GM18867 (cell line): ENCODE measurements at regions not wholly inside any gene's neighbourhood (a gene's known extent, or its start where the extent isn't known, plus 50 kb on each side); places are given as distances from the start of the nearest gene placed in this dataset.
"Not testable (repeated sequence)": the region's sequence is repeated elsewhere in the genome, so short reads cannot be mapped to it uniquely, and the experiment has no call there.

Source experiments
- ATAC-seq: cut with Tn5 transposase; IDR thresholded peaks from one replicate; pipeline ENCODE4 v1.9.1; 2021; ENCODE audit warnings: mild to moderate bottlenecking, moderate library complexity; ENCODE audit not compliant: unreplicated experiment

DNA sequence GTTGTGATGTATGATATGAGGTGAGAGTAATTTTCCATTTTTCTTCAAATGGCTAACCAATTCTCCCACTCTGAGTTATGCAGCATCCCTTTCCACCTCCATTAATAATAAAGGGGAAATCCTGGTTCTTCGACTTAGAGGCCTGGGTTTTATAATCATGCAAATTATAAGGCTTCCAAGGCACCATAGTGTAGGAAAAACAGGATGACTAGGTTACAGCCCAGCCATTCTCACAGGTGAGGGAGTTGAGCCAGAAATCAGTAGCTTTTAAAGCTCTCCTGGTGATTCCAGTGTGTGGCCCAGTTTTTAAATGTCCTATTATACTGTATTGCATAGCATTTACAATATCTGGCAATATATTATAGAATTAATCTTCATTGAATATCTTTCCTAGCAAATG, 203.1 kb downstream of the ARHGEF9 start:
- ATAC-seq = no peak

DNA sequence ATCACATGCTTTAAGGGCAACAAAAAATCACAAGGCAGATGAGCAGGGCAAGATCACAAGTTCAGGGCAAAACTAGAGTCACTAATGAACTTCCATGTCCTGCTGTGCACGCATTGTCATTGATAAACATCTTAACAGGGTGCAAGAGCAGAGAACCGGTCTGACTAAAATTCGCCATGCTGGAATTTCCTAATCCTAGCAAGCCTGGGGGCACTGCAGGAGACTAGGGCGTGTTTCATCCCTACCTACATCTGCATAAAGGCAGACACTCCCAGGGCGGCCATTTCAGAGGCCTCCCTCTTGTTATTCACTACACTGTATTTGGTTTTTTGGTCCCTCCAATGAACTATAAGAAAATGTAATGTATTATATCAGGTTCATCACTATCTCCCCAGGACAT, 203.6 kb downstream of the ARHGEF9 start:
- ATAC-seq = no peak

DNA sequence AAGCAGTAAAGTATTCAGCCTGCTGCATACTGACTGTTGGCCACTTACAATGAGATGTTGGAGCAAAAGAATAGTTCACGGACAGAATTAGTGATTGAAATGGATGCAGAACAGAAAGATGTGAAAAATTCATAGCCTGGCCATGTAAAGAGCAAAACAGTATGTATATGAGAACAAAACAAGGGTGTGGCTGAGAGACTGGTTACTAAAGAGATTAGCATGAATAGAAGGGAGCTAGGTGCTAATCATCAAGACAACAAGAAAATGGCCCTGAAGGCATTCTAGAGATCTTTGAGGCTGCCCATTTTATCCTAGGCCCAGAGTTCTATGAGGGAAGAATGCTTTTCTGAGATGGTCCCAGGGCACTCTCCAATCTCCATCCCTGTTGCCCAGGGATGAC, 208.5 kb downstream of the ARHGEF9 start:
- no peak for ATAC-seq

DNA sequence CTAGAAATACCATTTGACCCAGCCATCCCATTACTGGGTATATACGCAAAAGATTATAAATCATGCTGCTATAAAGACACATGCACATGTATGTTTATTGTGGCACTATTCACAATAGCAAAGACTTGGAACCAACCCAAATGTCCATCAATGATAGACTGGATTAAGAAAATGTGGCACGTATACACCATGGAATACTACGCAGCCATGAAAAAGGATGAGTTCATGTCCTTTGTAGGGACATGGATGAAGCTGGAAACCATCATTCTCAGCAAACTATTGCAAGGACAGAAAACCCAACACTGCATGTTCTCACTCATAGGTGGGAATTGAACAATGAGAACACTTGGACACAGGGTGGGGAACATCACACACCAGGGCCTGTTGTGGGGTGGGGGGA, 209.3 kb downstream of the ARHGEF9 start:
- ATAC-seq = not testable (repeated sequence)

DNA sequence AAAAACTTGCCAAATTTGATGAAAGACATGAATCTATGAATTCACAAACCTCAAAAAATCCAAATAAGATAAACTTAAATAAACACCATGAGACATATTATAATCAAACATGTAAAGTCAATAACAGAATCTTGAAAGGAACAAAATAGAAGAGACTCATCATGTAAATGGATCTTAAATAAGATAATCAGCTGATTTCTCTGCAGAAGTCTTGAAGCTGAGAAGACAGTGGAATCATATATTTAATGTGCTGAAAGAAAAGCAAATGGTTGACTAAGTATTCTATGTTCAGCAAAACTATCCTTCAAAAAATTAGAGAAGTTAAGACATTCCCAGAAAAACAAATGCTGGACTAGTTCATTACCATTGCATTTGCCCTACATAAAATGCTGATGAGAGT, 215.7 kb upstream of the SPIN4 start:
- ATAC-seq = no peak

DNA sequence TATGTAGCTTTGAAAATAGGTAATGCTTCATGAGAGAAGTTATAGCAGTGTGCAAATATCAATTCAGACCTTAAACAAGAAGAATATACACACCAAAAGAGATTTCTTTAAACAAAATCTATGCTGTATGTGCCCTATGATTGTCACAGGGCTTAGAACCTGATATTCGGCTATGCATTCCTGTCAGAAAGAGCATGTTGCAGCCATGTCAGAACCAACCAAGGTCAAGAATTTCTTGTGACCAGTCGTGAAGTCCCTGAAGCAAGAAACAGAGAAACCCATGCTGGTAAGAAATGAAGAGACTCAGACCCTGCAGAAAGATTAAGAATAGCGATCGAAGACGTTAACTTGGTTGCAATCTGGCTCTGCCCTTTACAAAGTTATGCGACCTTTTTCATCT, 210.3 kb upstream of the SPIN4 start:
- no peak for ATAC-seq

DNA sequence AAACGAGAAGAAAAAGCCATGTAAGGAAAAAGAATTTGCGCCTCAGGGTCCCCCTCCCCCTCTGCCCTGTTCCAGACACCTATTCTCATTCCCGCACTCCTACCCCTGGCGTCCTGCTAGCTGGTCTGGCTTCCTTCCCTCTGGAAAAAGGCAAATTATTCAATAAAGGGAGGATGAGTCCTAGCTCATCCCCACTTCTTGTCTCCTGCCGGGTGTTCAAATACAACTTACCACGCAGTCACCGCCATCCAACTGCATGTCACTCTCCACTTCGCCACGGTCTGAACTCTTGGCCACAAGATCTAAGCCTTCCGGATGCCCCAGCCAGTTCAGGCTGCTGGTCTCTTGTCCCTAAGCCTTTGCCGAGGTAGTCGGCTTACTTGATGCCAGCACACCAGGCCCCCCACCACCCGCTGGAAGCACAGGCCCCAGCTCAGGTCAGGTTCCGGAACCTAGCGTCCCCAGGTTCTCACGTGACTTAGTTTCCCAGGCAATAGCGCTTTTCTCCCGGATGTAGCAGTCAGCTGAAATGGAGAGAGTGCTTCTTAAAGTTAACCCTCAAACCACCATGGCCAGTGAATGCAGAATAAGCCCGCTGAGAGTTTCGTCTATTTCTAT, 209.6 kb upstream of the SPIN4 start:
- peak; percentile 98 for ATAC-seq

DNA sequence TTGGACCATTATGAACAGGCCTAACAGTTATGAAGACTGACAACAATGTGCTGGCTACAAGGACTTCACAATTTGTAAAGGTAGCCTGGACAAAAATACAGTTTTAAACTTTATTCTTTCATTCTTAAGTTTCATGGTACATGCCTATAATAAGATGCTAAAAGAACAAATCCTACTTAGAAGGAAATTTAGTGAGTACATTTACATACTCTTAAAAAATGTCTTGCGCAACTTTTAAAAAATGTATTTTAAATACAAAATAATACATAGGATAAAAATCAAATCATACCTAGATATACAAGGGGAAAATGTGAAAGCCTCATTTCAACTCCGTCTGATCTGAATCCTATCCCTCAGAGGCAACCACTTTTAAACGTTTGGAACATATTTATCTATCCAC, 200.7 kb upstream of the SPIN4 start:
- ATAC-seq = no peak

DNA sequence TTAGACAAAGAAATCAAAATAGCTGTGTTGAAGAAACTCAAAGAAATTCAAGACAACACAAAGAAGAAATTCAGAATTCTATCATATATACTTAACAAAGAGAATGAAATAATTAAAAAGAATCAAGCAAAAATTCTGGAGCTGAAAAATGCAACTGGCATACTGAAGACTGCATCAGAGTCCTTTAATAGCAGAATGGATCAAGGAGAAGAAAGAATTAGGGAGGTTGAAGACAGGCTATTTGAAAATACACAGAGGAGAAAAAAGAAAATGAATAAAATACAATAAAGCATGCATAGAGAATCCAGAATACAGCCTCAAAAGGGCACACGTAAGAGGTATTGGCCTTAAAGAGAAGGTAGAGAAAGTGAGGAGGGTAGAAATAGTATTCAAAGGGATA, 179.5 kb upstream of the SPIN4 start:
- ATAC-seq = no peak

DNA sequence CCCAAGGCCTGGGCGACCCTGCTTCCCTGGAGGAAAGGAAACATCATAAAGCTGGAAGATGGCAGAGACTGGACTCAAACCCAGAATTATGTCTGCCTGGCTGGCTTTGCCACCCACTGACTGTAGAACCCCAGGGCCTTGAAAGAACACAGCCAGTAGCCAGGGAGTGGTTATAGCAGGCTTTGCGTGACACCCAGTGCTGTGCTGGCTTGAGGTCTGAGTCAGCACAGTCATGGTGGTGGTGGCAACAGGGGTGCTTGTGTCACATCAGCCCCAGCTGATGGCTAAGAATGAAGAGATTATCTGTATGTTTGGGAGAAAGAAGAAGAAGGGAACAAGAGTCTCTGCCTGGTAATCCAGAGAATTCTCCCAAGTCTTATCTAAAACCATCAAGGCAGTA, 178.8 kb upstream of the SPIN4 start:
- ATAC-seq = no peak

DNA sequence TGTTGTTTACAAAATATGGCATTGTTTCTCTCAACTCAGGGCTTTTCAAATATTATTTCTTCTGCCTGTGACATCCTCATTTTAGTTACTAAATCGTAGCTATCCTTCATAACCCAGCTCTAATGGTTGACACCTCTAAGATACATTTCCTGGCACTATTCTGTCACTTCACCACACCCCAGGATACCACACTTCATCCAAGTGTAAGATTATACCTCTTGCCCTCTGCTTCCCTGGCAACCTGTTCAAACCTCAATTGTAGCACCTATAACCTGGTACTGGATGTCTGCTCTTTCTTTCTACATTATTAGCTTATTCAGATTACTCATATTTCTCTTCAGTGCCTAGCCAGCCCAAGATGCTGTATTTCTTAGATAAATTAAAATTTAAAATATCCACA, 175.7 kb upstream of the SPIN4 start:
- ATAC-seq = no peak

DNA sequence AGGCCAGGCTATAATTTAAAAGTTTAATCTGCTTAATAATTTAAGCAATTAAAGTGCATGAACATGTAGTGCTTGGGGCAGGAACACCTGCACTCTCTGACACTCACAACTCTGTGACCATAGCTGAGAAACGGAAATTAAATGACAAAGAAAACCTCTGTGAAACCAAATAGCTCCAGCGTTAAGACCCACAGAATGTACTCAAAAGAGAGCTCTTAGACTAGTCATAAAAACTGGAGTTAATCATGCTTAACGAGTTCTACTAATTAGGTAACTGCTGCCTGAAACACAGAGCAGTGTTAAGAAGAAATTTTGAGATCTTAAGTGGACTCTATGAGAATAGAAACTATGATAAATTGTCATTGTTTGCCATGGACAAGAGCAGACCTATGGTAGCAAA, 174.4 kb upstream of the SPIN4 start:
- ATAC-seq = peak; percentile 91

DNA sequence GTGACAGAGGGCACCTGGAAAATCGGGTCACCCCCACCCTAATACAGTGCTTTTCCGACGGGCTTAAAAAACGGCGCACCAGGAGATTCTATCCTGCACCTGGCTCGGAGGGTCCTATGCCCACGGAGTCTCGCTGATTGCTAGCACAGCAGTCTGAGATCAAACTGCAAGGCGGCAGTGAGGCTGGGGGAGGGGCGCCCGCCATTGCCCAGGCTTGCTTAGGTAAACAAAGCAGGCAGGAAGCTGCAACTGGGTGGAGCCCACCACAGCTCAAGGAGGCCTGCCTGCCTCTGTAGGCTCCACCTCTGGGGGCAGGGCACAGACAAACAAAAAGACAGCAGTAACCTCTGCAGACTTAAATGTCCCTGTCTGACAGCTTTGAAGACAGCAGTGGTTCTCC, 168.2 kb upstream of the SPIN4 start:
- not testable (repeated sequence) for ATAC-seq

DNA sequence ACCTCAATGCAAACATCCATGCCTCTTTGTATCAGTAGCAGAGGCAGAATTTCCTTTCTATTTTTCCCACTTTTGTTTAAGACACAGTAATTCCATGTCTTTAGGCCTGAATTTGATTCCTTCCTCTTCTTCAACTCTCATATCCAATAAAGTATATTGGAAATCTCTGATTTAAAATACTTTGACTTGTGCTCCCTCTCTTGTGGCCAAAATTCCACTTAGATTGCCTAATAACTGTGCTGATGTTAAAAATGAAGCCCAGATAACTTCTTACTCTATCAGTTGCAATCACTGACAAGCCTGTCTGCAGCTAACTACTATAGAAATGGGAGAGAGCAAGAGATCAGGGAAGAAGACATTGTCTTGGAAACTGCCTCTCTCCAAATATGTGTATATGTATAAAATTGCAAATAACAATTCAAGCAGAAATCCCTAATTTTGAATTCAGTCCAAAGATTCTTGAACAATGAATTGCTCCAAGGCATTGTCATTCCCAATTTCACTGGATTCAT, 163.5 kb upstream of the SPIN4 start:
- no peak for ATAC-seq

DNA sequence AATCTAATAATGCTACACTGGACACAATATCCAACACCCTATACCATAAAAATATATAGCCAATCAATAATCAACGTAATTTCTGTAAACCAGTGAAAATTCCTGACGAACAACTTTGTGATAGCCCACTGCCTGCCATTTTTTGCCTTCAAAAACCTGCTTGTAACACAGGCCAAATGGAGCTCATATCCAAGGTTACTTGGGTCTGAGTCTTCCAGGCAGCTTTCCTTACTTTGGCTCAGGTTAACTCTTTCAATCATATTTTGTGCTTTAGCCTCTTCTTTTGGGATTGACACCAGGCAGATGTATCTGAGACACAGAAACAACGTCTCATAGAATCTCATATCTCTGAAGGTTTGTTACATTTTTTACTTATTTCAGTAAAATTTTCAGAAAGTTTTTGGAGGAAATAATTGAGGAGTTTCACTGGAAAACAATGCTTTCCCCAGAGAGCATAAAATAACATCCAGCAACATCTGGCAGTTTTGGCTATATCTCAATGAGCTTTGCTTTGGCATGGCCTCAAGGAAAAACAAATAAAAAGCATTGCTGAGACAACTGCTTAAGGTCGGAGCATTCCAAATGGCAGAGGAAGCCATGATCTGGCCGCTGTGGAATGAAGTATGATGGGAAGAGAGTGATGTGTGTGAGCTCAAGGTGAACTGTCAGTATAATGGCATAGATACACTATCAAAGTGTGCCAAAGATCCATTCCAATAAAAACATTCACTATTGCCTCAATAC, 162.9 kb upstream of the SPIN4 start:
- no peak for ATAC-seq

DNA sequence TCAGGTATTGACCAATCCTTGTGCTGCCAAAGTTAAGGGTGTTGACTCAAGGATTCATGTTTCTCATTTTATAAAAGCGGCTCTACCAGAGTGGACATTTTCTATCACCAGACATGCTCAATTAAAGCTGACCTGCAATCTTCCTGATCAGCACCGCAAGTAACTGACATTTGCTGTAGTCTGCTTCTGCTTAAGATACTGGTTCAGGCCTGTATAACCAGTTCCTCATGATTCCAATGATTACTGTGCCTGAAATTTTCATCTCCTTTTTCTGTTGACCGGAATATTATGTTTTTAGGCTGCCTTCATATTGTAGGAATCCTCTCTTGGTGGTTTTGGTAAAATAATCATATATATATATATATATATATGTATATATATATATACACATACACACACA, 160.2 kb upstream of the SPIN4 start:
- no peak for ATAC-seq

DNA sequence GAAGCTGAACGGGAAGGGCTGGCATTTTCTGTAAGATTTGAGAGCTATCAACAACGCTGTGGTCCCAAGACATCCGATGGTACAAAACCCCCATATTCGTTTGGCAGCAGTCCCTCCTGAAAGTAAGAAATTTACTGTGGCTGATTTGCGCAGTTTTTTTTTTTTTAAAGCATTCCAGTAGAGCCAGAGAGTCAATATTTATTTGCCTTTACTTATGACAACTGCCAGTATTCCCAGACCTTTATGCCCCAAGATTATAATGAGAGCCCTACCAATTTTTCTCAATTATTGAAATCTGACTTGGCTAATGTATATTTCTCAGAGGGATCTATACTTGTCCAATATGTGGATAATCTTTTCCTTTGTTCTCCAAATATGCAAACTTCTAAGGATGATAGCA, 157.5 kb upstream of the SPIN4 start:
- ATAC-seq = no peak

DNA sequence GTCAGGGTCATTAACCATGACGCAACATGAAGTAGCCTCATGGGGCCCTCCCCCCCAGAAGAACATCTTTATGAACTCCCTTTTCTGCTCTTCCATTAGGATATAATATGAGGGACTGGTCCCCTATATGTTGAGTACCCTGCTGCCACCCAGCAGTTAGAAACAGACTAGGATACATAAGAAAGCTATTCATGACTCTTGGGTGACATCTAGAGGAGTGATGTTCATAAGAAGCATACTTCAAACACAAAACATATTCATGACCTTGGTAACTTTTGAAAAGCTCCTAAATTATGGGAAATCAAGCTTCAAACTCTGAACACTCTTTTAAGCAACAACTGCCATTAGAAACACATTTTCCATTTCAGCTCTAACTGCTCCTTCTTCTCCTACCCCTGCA, 155.2 kb upstream of the SPIN4 start:
- ATAC-seq = peak; percentile 40

DNA sequence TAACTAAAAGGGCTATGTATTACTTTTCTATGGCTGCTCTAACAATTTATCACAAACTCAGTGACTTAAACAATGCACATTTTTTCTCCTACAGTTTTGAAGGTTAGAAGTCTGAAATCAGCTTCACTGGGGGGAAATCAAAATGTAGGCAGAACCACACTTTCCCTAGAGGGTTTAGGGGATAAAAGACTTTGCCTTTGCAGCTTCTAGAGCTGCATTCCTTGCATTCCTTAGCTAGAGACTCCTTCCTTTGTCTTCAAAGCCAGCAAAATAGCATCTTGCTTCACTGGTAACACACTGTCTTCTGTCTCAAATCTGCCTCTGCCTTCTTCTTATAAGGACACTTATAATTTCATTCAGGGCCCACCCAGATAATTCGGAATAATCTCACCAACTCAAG, 152.4 kb upstream of the SPIN4 start:
- ATAC-seq = no peak

DNA sequence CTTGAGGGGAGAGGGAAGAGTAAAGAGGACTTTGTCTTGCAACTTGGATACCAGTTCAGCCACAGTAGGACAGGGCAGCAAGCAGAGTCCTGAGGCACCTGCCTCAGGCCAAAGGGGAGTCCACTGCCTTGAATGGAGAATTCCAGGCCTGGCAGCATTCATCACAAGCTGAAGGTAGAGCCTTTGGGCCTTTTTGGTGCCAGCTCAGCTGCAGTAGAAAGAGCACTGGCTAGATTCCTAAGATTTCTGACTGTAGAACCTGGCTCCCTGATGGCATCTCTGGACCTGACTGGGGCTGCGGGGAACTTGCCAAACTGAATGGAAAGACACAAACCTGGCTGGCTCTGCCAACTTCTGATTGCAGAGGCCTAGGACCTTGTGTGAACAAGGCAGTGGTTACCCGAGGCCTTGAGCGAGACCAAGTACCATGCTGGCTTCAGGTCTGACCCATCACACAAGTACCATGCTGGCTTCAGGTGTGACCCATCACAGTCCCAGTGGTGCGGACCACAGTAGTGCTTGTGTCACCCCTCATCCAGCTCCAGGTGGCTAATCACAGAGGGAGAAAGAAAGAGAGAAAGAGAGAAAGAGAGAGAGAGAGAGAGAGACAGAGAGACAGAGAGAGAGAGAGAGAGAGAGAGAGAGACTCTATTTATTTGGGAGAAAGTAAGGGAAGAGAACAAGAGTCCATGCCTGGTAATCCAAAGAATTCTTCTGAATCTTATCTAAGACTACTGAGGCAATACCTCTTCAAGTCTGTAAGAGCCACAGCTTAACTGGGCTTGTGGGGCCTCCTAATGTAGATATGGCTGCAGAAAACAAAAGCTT, 137.6 kb upstream of the SPIN4 start:
- ATAC-seq = no peak

DNA sequence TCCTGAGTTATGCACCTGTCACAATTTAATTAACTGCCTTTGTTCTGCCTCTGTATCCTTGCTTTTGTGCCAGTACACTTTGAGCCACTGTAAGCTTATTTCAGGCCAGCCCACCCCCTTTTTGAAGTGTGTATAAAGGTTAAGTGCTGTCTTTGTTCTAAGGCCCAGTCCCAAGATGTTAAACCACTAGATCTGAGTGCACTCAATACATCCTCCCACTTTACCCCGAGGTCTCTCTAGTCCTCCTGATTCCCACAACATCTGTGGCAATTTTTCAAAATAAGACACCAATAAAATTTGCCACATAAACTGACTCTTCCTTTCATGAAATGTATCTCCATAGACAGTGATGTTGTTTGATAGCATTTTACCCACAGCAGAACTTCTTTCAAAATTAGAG, 124.1 kb upstream of the SPIN4 start:
- ATAC-seq = no peak

DNA sequence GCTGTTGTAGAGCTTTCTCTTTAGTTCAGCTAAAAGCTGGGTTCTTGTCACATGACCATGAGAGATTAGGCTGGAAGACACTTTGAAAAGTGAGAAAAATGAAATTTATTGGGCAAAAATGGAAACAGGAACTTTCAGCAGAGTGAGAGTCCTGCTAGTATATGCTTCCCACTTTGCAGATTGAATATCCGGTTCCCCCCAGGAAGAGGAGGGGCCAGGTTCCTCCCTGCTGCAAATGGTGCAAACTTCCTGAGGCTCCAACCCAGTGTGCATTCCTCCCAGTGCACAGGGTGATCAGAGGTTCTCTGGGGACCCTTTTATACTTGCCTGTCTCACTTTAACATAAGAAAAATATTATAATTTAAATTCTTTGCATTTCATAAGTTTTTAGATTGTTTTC, 119.9 kb upstream of the SPIN4 start:
- ATAC-seq = no peak
